ENCODE measurements at regions not wholly inside any gene's neighbourhood (a gene's known extent, or its start where the extent isn't known, plus 50 kb on each side); places are given as distances from the start of the nearest gene placed in this dataset.

DNA sequence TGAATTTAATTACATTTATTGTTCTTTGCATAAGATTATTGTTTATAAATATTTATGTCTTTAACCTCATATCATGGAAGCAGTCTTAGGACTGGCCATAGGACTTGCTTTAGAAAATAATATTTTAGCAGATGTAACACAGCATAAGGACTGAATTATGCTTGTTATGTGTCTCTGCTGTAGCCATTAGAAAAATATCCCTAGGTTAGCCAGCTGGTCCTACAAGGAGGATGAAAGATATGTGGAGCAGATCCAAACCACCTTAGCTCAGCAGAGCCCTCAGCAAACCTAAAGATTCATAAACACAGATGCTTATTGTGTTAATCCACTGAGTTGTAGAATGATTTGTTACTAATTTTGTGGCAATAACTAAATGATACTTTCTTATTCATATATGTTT lies 166.0 kb upstream of the COL1A2 start:
- no peak for TF ChIP-seq JUN (IDR thresholded peaks at IDR 0.05)
- TF ChIP-seq RCOR1 (IDR thresholded peaks at IDR 0.05; ENCODE audit: low read depth, low read length): no peak
- no peak for TF ChIP-seq CHD2 (IDR thresholded peaks at IDR 0.05; ENCODE audit: low read length, partially characterized antibody)
- no peak for TF ChIP-seq EP300 (IDR thresholded peaks at IDR 0.05)
- TF ChIP-seq, protein P1, sequence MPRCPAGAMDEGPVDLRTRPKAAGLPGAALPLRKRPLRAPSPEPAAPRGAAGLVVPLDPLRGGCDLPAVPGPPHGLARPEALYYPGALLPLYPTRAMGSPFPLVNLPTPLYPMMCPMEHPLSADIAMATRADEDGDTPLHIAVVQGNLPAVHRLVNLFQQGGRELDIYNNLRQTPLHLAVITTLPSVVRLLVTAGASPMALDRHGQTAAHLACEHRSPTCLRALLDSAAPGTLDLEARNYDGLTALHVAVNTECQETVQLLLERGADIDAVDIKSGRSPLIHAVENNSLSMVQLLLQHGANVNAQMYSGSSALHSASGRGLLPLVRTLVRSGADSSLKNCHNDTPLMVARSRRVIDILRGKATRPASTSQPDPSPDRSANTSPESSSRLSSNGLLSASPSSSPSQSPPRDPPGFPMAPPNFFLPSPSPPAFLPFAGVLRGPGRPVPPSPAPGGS (IDR thresholded peaks at IDR 0.05): no peak
- TF ChIP-seq HOXA7 (CRISPR knock-in tag; IDR thresholded peaks at IDR 0.05): no peak
- no peak for TF ChIP-seq PHF8 (IDR thresholded peaks at IDR 0.05; ENCODE audit: borderline replicate concordance, low read depth)
- no peak for TF ChIP-seq RAD21 (conservative IDR thresholded peaks at IDR 0.05 in 1 of 2, IDR thresholded peaks at IDR 0.05 in 1 of 2)
- TF ChIP-seq, protein P2, sequence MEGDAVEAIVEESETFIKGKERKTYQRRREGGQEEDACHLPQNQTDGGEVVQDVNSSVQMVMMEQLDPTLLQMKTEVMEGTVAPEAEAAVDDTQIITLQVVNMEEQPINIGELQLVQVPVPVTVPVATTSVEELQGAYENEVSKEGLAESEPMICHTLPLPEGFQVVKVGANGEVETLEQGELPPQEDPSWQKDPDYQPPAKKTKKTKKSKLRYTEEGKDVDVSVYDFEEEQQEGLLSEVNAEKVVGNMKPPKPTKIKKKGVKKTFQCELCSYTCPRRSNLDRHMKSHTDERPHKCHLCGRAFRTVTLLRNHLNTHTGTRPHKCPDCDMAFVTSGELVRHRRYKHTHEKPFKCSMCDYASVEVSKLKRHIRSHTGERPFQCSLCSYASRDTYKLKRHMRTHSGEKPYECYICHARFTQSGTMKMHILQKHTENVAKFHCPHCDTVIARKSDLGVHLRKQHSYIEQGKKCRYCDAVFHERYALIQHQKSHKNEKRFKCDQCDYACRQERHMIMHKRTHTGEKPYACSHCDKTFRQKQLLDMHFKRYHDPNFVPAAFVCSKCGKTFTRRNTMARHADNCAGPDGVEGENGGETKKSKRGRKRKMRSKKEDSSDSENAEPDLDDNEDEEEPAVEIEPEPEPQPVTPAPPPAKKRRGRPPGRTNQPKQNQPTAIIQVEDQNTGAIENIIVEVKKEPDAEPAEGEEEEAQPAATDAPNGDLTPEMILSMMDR (IDR thresholded peaks at IDR 0.05): no peak
- TF ChIP-seq MAFK (IDR thresholded peaks at IDR 0.05; ENCODE audit: partially characterized antibody): no peak
- no peak for TF ChIP-seq KDM5A (IDR thresholded peaks at IDR 0.05)
- TF ChIP-seq POLR2A (IDR thresholded peaks at IDR 0.05; ENCODE audit: low read length): no peak
